Gastrocnemius medialis (tissue), 4 donors: ENCODE measurements at regions not wholly inside any gene's neighbourhood (a gene's known extent, or its start where the extent isn't known, plus 50 kb on each side); places are given as distances from the start of the nearest gene placed in this dataset.

Experiments used
- ATAC-seq, 2 donors: fragments of 150-250 bp; one replicate each; pipeline ENCODE4 v1.9.1; 2016
- DNase-seq, 2 donors: peaks; one replicate each; pipeline ENCODE4 v3.0.0-alpha.2; 2019
- H3K27ac ChIP-seq, 4 donors: fragments of 200-600 bp; sonication (generic); 1 replicate in 1 of 4; 2 replicates in 3 of 4; pipeline ENCODE4 v1.5.1; 2016 to 2018; ENCODE audit warnings: mild to moderate bottlenecking in 2 of 4, moderate library complexity in 1 of 4
- H3K27me3 ChIP-seq, 3 donors: fragments of 200-600 bp; sonication (generic) in 2 of 3; 1 replicate in 1 of 3; 2 replicates in 2 of 3; pipeline versions ENCODE4 v1.5.1 to v1.6.0; 2016 to 2019; ENCODE audit warnings: mild to moderate bottlenecking in 1 of 3, moderate library complexity in 1 of 3
- H3K36me3 ChIP-seq, 2 donors: fragments of 200-600 bp; sonication (generic) in 1 of 2; one replicate each; pipeline ENCODE4 v1.5.1; 2017 to 2018
- H3K4me1 ChIP-seq, 2 donors: fragments of 200-600 bp; sonication (generic) in 1 of 2; one replicate each; pipeline ENCODE4 v1.5.1; 2016 to 2017; ENCODE audit warnings: mild to moderate bottlenecking in 2 of 2
- H3K4me3 ChIP-seq, 4 donors: fragments of 200-600 bp; sonication (generic) in 3 of 4; 1 replicate in 1 of 4; 2 replicates in 3 of 4; pipeline ENCODE4 v1.5.1; 2016 to 2019; ENCODE audit warnings: mild to moderate bottlenecking in 2 of 4
- H3K9me3 ChIP-seq, 3 donors: fragments of 200-600 bp; sonication (generic) in 2 of 3; 1 replicate in 1 of 3; 2 replicates in 2 of 3; pipeline ENCODE4 v1.5.1; 2016 to 2019
- POLR2A ChIP-seq, 2 donors: fragments of 450-650 bp; IDR thresholded peaks; one replicate each; pipeline ENCODE4 v1.6.1; 2017; ENCODE audit warnings: antibody characterized with exemption in 2 of 2, mild to moderate bottlenecking in 2 of 2, moderate library complexity in 2 of 2
- in situ Hi-C, 4 donors: fragments of 200-750 bp; cut with MboI; loops; one replicate each; pipeline versions ENCODE4 v1.15.0 to v1.8.0; 2017; ENCODE audit warnings: low sequenced_read_pairs in 4 of 4
- intact Hi-C: fragments of 100-400 bp; cut with DNase I; formaldehyde crosslinking; loops from one replicate; pipeline ENCODE4 v1.15.1; 2023; ENCODE audit warnings: low total_unique reads
- TF ChIP-seq, protein P1 (sequence below), 5 experiments: fragments of 450-650 bp in 3 of 5; fragments of 200-600 bp in 2 of 5; sonication (generic) in 2 of 5; IDR thresholded peaks in 4 of 5; conservative IDR thresholded peaks in 1 of 5; 1 replicate in 4 of 5; 2 replicates in 1 of 5; pipeline ENCODE4 v1.5.1; 2016 to 2019; ENCODE audit warnings: antibody characterized with exemption in 5 of 5, mild to moderate bottlenecking in 3 of 5, moderate library complexity in 3 of 5

DNA sequence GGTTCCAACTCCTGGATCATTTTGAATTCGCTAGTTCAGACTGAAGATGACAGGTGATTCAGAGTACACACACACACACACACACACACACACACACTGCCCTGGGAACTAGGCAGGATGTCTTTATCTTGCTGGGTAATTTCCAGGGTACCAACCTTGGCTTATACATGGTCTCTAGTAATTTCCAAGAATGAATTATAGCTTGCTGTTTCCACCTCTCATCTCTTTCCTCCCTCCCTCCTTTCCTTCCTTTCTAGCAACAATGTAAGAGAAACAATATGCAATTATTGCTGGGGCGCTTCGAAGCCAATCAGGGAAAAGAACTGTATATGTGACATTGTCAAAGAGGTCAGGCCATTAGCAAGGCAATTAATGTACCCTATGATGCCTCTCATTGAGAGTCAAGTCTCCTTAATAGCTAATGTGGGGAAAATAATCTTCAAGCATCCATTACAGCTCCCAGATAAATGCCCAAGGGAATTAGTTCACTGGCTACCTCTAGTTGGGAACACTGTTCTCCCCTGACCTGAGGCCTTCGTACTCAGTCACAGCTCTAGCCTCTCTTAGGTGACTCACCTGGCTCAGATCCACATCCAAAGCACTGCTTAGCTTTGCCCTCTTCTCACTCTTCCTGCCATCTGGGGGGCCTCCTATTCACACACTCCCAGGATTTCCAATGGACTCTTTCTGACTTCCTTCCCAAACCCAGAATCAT lies 311.5 kb downstream of the PPP1R2C start:
- Histone ChIP-seq H3K36me3 (no peaks in the 10 kb centered on the region), H3K4me3 (no peak overlapping the region), H3K4me1 (no peaks in the 10 kb centered on the region), H3K9me3 (no peaks in the 10 kb centered on the region), H3K27ac (no peak overlapping the region), H3K27me3 (no peaks in the 10 kb centered on the region)
- intact Hi-C loops, result no loop called here
- no peak for TF ChIP-seq POLR2A (IDR thresholded peaks at IDR 0.05)
- TF ChIP-seq, protein P1, sequence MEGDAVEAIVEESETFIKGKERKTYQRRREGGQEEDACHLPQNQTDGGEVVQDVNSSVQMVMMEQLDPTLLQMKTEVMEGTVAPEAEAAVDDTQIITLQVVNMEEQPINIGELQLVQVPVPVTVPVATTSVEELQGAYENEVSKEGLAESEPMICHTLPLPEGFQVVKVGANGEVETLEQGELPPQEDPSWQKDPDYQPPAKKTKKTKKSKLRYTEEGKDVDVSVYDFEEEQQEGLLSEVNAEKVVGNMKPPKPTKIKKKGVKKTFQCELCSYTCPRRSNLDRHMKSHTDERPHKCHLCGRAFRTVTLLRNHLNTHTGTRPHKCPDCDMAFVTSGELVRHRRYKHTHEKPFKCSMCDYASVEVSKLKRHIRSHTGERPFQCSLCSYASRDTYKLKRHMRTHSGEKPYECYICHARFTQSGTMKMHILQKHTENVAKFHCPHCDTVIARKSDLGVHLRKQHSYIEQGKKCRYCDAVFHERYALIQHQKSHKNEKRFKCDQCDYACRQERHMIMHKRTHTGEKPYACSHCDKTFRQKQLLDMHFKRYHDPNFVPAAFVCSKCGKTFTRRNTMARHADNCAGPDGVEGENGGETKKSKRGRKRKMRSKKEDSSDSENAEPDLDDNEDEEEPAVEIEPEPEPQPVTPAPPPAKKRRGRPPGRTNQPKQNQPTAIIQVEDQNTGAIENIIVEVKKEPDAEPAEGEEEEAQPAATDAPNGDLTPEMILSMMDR (IDR thresholded peaks at IDR 0.05 in 4 of 5, conservative IDR thresholded peaks at IDR 0.05 in 1 of 5), result no peak
- in situ Hi-C loops, result no loop called here
- ATAC-seq, result no peak
- no peak for DNase-seq

DNA sequence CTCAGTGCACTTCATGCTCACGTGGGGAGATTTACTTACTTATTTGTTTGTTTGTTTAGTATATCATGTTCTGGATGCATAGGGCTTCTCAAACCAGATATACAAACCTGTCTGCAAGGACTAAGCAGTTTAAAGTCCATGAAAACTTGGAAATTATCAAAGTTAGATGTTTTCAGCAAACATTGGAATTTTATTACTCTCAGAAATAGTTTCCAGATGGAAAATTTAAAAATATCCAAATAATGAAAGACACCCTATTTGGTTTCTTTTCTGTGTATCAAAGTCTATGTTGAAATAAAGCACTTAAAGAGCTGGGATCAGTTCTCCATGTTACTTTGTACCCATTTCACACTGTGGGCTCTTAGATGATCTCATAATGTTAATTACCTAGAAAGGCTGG lies 312.1 kb downstream of the PPP1R2C start:
- intact Hi-C loops (no loop called here), in situ Hi-C loops (no loop called here)
- DNase-seq, result no peak

DNA sequence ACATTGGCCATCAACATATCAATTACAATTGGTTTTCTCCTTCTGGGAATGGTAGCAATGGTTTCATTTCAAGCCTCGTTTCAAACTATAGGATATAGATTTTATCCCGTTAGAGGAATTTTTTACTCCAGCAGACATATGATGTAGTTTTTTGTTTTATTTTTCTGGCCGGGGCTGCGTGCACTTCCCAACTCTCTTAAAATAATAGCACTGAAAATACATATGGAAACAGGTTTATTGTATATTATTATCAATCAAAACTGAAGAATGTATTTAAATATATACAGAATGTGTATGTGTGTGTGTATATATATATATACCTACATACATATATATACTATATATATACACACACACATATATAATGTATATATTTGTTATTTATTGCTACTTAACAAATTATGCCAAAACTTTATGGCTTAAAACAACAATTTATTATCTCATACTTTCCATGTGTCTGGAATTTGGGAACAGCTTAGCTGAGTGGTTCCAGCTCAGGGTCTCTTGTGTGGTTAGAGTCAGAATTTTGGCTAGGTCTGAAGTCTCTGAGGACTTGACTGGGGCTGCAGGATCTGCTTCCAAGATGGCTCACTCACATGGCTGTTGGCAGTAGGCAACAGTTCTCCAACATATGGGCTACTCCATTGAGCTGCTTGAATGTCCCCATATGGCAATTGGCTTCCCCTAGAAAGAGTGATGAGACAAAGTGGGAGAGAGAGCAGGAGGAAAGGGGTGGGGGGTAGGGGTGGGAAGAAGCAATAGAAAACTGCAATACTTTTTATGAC lies 314.1 kb downstream of the PPP1R2C start:
- in situ Hi-C loops (no loop called here), intact Hi-C loops (no loop called here)
- ATAC-seq (no peak), DNase-seq (no peak)
- Histone ChIP-seq H3K27ac (no peak overlapping the region), H3K36me3 (no peaks in the 10 kb centered on the region), H3K9me3 (no peaks in the 10 kb centered on the region), H3K27me3 (no peaks in the 10 kb centered on the region), H3K4me1 (no peaks in the 10 kb centered on the region), H3K4me3 (no peak overlapping the region)
- TF ChIP-seq POLR2A (IDR thresholded peaks at IDR 0.05), result no peak
- TF ChIP-seq, protein P1 (IDR thresholded peaks at IDR 0.05 in 4 of 5, conservative IDR thresholded peaks at IDR 0.05 in 1 of 5), result no peak

More for the DNA sequence above, 312.1 kb downstream of the PPP1R2C start:
- Histone ChIP-seq H3K9me3 (no peaks in the 10 kb centered on the region), H3K27me3 (no peaks in the 10 kb centered on the region), H3K27ac (no peak overlapping the region), H3K36me3 (no peaks in the 10 kb centered on the region), H3K4me1 (no peaks in the 10 kb centered on the region), H3K4me3 (no peak overlapping the region)
- ATAC-seq, result no peak
- TF ChIP-seq POLR2A (IDR thresholded peaks at IDR 0.05), result no peak
- TF ChIP-seq, protein P1 (IDR thresholded peaks at IDR 0.05 in 4 of 5, conservative IDR thresholded peaks at IDR 0.05 in 1 of 5), result no peak

DNA sequence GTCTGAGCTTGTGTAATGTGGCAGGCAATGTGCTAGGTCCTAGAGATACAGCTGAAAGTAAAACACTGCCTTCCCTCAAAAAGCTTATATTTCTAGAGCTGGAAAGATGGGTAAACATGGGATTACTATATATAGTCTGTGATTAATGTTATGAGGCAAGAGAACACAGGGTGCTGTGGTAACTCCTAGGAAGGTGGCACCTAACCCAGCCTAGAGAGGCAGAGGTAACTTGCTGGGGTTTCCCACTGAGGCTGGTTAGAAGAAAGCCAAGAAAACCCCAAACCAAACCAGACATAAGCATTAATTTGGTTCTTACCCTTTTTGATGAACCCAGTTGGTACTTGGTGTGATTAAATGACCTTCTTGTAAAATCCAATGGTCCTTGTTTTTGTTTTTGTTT lies 315.0 kb downstream of the PPP1R2C start:
- ATAC-seq (no peak), DNase-seq (no peak)
- in situ Hi-C loops, result no loop called here
- H3K27ac ChIP-seq, result no peak overlapping the region
- no peaks in the 10 kb centered on the region for H3K4me1 ChIP-seq
- no peak overlapping the region for H3K4me3 ChIP-seq
- H3K9me3 ChIP-seq, result no peaks in the 10 kb centered on the region
- TF ChIP-seq POLR2A (IDR thresholded peaks at IDR 0.05), result no peak
- TF ChIP-seq, protein P1 (IDR thresholded peaks at IDR 0.05 in 4 of 5, conservative IDR thresholded peaks at IDR 0.05 in 1 of 5), result no peak
- H3K36me3 ChIP-seq, result no peaks in the 10 kb centered on the region
- intact Hi-C loops, result no loop called here
- peaks cover 0 to 3% (median 0%) of the 10 kb centered on the region in 3 donors for H3K27me3 ChIP-seq
